HCEC 1CT (cell line): ENCODE measurements at regions not wholly inside any gene's neighbourhood (a gene's known extent, or its start where the extent isn't known, plus 50 kb on each side); places are given as distances from the start of the nearest gene placed in this dataset.

Source experiments
- DNase-seq: peaks from one replicate; pipeline ENCODE4 v3.0.0-alpha.2; 2017

GRCh38 chr16:86809458-86809955 lies 231.2 kb downstream of the FOXL1 start:
- DNase-seq, result peak; percentile 70

GRCh38 chr16:86810062-86810461 lies 231.7 kb downstream of the FOXL1 start:
- no peak for DNase-seq

GRCh38 chr16:86812363-86812970 lies 234.1 kb downstream of the FOXL1 start:
- DNase-seq, result no peak

- DNase-seq, result no peak
Measured at GRCh38 chr16:86814256-86814655, 235.9 kb downstream of the FOXL1 start.

GRCh38 chr16:86816930-86817625 lies 238.7 kb downstream of the FOXL1 start:
- DNase-seq, result no peak

GRCh38 chr16:86818671-86819532 lies 240.6 kb downstream of the FOXL1 start:
- no peak for DNase-seq

- DNase-seq, result no peak
Measured at GRCh38 chr16:86819533-86819892, 241.2 kb downstream of the FOXL1 start.

GRCh38 chr16:86821895-86822294 lies 243.5 kb downstream of the FOXL1 start:
- DNase-seq, result no peak

GRCh38 chr16:86823125-86823524 lies 244.8 kb downstream of the FOXL1 start:
- DNase-seq, result no peak

GRCh38 chr16:86823888-86824671 lies 245.7 kb downstream of the FOXL1 start:
- no peak for DNase-seq

- DNase-seq, result no peak
Measured at GRCh38 chr16:86824751-86825296, 246.5 kb downstream of the FOXL1 start.

- no peak for DNase-seq
Measured at GRCh38 chr16:86825631-86826030, 247.3 kb downstream of the FOXL1 start.

GRCh38 chr16:86826941-86827340 lies 248.6 kb downstream of the FOXL1 start:
- no peak for DNase-seq

- no peak for DNase-seq
Measured at GRCh38 chr16:86827521-86827920, 249.2 kb downstream of the FOXL1 start.

- DNase-seq, result no peak
Measured at GRCh38 chr16:86828202-86828601, 249.9 kb downstream of the FOXL1 start.

GRCh38 chr16:86828653-86829052 lies 250.3 kb downstream of the FOXL1 start:
- no peak for DNase-seq

- DNase-seq, result no peak
Measured at GRCh38 chr16:86831366-86831765, 253.0 kb downstream of the FOXL1 start.

- no peak for DNase-seq
Measured at GRCh38 chr16:86833136-86833535, 254.8 kb downstream of the FOXL1 start.

- DNase-seq, result peak; percentile 43
Measured at GRCh38 chr16:86834451-86835035, 256.2 kb downstream of the FOXL1 start.

GRCh38 chr16:86835982-86836381 lies 257.6 kb downstream of the FOXL1 start:
- no peak for DNase-seq

- peak; percentile 95 for DNase-seq
Measured at GRCh38 chr16:86836503-86837129, 258.3 kb downstream of the FOXL1 start.

- no peak for DNase-seq
Measured at GRCh38 chr16:86843812-86844211, 265.5 kb downstream of the FOXL1 start.
